CD8-positive, alpha-beta memory T cell (primary cell): ENCODE measurements at regions not wholly inside any gene's neighbourhood (a gene's known extent, or its start where the extent isn't known, plus 50 kb on each side); places are given as distances from the start of the nearest gene placed in this dataset.

Experiments used
- CTCF ChIA-PET: fragments of 350-600 bp; sonication (Branson Sonifier 250); formaldehyde crosslinking; loops from one replicate; lab custom pipeline; 2021; ENCODE audit warnings: antibody characterized with exemption; lab: Charles Lee
- POLR2A ChIA-PET: fragments of 350-600 bp; sonication (Branson Sonifier 250); formaldehyde crosslinking; loops from one replicate; lab custom pipeline; 2021; ENCODE audit warnings: antibody characterized with exemption; lab: Charles Lee
- DNase-seq, 5 donors: peaks; one replicate each; pipeline versions ENCODE4 v3.0.0 to v3.0.0-alpha.2; 2020 to 2022; ENCODE audit warnings: mixed read lengths in 1 of 5
- H3K27ac ChIP-seq: one replicate; pipeline ENCODE4 v1.7.0; 2013; ENCODE audit warnings: low read depth, mild to moderate bottlenecking, low read length, moderate library complexity
- H3K27me3 ChIP-seq: 2 replicates; pipeline ENCODE4 v1.7.0; 2013; ENCODE audit warnings: low read length, mild to moderate bottlenecking; ENCODE audit not compliant: insufficient read depth, poor library complexity, severe bottlenecking
- H3K36me3 ChIP-seq: 2 replicates; pipeline ENCODE4 v1.7.0; 2013; ENCODE audit warnings: mild to moderate bottlenecking, low read length, moderate library complexity; ENCODE audit not compliant: insufficient read depth
- H3K4me1 ChIP-seq: 2 replicates; pipeline ENCODE4 v1.7.0; 2013; ENCODE audit warnings: mild to moderate bottlenecking, low read length, moderate library complexity; ENCODE audit not compliant: insufficient read depth
- H3K4me3 ChIP-seq: 2 replicates; pipeline ENCODE4 v1.7.0; 2013; ENCODE audit warnings: mild to moderate bottlenecking, low read length
- H3K9me3 ChIP-seq: 2 replicates; pipeline ENCODE4 v1.7.0; 2013; ENCODE audit warnings: mild to moderate bottlenecking, low read length
- H3K27ac Mint-ChIP-seq, 8 donors: one replicate each; pipeline ENCODE4 v1.8.0; 2020 to 2021; ENCODE audit warnings: mixed read lengths in 8 of 8, mild to moderate bottlenecking in 6 of 8, inconsistent platforms in 3 of 8, moderate library complexity in 3 of 8
- H3K27me3 Mint-ChIP-seq, 2 donors: one replicate each; pipeline ENCODE4 v1.8.0; 2020 to 2021; ENCODE audit warnings: mixed read lengths in 2 of 2, mild to moderate bottlenecking in 1 of 2, moderate library complexity in 1 of 2
- H3K36me3 Mint-ChIP-seq, 3 donors: one replicate each; pipeline ENCODE4 v1.8.0; 2020 to 2021; ENCODE audit warnings: mixed read lengths in 3 of 3, inconsistent platforms in 1 of 3, mild to moderate bottlenecking in 1 of 3
- H3K4me1 Mint-ChIP-seq, 3 donors: one replicate each; pipeline ENCODE4 v1.8.0; 2020 to 2021; ENCODE audit warnings: mixed read lengths in 3 of 3, inconsistent platforms in 1 of 3, mild to moderate bottlenecking in 1 of 3
- H3K4me3 Mint-ChIP-seq, 7 donors: one replicate each; pipeline ENCODE4 v1.8.0; 2020 to 2021; ENCODE audit warnings: mixed read lengths in 7 of 7, mild to moderate bottlenecking in 6 of 7, moderate library complexity in 4 of 7, inconsistent platforms in 2 of 7
- H3K9me3 Mint-ChIP-seq, 5 donors: one replicate each; pipeline ENCODE4 v1.8.0; 2020 to 2022; ENCODE audit warnings: mixed read lengths in 5 of 5, mild to moderate bottlenecking in 3 of 5, moderate library complexity in 2 of 5, inconsistent platforms in 1 of 5

DNA sequence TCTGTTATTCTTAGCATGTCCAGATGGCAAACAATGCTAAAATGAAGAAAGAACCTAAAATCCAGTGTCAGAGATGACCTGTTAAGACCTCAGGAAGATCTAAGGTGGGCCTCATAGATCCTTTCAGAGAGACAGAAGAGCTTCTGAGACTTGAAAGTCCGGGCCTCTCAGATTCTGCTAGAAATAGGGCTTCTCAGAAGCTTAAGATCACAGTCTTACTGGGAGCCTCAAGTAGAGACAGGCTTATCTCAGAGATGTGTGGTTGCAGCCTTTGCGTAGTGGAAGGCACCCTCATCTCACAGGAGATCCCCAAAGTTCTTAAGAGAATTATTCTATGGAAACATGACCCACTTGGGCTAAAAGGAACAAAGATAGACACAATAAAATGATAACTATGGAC lies 642.8 kb downstream of the TNS3 start:
- Histone ChIP-seq H3K4me3 (no peak overlapping the region), H3K9me3 (no peaks in the 10 kb centered on the region), H3K4me1 (no peaks in the 10 kb centered on the region), H3K27me3 (no peaks in the 10 kb centered on the region), H3K27ac (no peak overlapping the region), H3K36me3 (no peaks in the 10 kb centered on the region)
- H3K27ac Mint-ChIP-seq: no peak overlapping the region
- ChIA-PET POLR2A (no interaction called here), CTCF (no interaction called here)
- H3K4me1 Mint-ChIP-seq: no peaks in the 10 kb centered on the region
- H3K36me3 Mint-ChIP-seq: no peaks in the 10 kb centered on the region
- peaks cover 0 to 16% (median 8%) of the 10 kb centered on the region in 5 donors for H3K9me3 Mint-ChIP-seq
- DNase-seq: no peak
- no peak overlapping the region for H3K4me3 Mint-ChIP-seq
- no peaks in the 10 kb centered on the region for H3K27me3 Mint-ChIP-seq

DNA sequence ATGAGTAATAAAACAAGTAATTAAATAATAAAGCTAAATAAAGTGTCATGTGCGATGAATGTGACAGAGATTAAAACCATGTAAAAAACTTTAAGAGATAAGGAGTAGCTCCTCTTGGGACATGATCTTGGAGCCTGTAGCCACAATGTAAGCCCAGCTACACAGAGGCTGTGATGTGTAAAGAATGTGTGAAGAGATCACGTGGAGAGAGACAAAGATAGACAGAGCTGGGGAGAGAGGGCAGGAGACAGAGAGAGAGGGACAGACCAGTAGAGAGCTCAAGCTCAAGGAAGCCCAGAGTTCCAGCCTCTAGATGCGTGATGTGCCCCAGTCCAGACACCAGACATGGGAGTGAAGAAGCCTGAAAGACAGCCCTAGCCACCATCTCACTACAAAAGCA lies 644.1 kb downstream of the TNS3 start:
- Mint-ChIP-seq H3K4me3 (no peak overlapping the region), H3K4me1 (no peaks in the 10 kb centered on the region), H3K9me3 (peaks cover 0 to 16% (median 6%) of the 10 kb centered on the region in 5 donors), H3K27ac (no peak overlapping the region), H3K36me3 (no peaks in the 10 kb centered on the region), H3K27me3 (no peaks in the 10 kb centered on the region)
- H3K27ac ChIP-seq: no peak overlapping the region
- no peaks in the 10 kb centered on the region for H3K9me3 ChIP-seq
- POLR2A ChIA-PET: no interaction called here
- no peaks in the 10 kb centered on the region for H3K36me3 ChIP-seq
- DNase-seq: no peak
- CTCF ChIA-PET: no interaction called here
- H3K4me1 ChIP-seq: no peaks in the 10 kb centered on the region
- no peak overlapping the region for H3K4me3 ChIP-seq
- no peaks in the 10 kb centered on the region for H3K27me3 ChIP-seq

DNA sequence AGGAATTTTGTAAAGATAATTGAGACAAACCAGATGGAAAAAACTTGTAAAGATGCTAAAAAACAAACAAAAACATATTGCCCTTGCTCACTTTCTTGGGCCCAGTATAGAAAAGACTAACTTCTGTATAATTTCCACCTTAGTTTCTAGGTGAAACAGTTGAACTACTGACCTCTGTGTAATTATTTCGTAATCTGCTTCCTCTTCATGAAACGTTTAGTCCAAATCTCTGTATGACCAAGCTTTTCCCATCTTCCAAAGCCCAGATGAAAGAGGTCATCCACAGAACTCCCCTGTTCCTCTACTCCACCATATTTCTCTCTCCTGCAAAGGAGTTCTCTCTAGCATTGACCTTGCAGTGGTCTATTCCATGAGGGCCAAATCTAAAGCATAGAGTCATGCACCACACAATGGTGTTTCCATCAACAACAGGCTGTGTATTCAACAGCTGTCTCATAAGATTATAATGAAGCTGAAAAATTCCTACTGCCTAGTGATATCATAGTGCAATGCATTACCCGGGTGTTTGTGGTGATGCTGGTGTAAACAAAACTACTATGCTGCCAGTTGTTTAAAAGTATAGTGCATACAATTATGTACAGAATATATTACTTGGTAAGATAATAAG lies 647.6 kb downstream of the TNS3 start:
- CTCF ChIA-PET: no interaction called here
- no peaks in the 10 kb centered on the region for H3K27me3 ChIP-seq

DNA sequence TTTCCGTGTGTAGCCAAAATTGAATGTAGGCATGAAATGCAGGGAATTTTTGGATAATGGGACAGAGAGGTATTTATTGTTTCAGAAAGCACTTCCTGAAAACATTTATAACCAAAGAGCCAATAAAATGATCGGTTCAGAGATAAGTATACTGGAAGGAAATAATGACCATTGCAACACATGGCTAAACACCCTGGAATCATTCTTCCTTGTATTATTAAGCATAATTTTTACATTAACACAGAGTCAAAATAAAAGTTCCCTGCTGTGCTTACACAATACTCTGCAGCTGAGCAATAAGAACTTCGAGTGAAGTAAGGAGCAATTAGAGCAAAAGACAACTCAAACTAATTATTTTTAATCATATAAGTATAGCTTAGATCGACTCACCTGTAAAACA lies 648.3 kb downstream of the TNS3 start:
- Histone ChIP-seq H3K4me1 (no peaks in the 10 kb centered on the region), H3K27me3 (no peaks in the 10 kb centered on the region), H3K9me3 (no peaks in the 10 kb centered on the region), H3K36me3 (no peaks in the 10 kb centered on the region), H3K4me3 (no peak overlapping the region), H3K27ac (no peak overlapping the region)
- ChIA-PET POLR2A (no interaction called here), CTCF (no interaction called here)
- Mint-ChIP-seq H3K27me3 (no peaks in the 10 kb centered on the region), H3K27ac (no peak overlapping the region), H3K9me3 (peaks cover 1 to 15% (median 7%) of the 10 kb centered on the region in 5 donors), H3K36me3 (no peaks in the 10 kb centered on the region), H3K4me1 (no peaks in the 10 kb centered on the region), H3K4me3 (no peak overlapping the region)
- DNase-seq: no peak

More for the DNA sequence above, 647.6 kb downstream of the TNS3 start:
- DNase-seq: no peak
- Histone ChIP-seq H3K36me3 (no peaks in the 10 kb centered on the region), H3K4me1 (no peaks in the 10 kb centered on the region), H3K4me3 (no peak overlapping the region), H3K27ac (no peak overlapping the region), H3K9me3 (no peaks in the 10 kb centered on the region)
- Mint-ChIP-seq H3K9me3 (peaks cover 1 to 15% (median 7%) of the 10 kb centered on the region in 5 donors), H3K4me1 (no peaks in the 10 kb centered on the region), H3K27ac (no peak overlapping the region), H3K36me3 (no peaks in the 10 kb centered on the region), H3K4me3 (no peak overlapping the region), H3K27me3 (no peaks in the 10 kb centered on the region)
- POLR2A ChIA-PET: no interaction called here

DNA sequence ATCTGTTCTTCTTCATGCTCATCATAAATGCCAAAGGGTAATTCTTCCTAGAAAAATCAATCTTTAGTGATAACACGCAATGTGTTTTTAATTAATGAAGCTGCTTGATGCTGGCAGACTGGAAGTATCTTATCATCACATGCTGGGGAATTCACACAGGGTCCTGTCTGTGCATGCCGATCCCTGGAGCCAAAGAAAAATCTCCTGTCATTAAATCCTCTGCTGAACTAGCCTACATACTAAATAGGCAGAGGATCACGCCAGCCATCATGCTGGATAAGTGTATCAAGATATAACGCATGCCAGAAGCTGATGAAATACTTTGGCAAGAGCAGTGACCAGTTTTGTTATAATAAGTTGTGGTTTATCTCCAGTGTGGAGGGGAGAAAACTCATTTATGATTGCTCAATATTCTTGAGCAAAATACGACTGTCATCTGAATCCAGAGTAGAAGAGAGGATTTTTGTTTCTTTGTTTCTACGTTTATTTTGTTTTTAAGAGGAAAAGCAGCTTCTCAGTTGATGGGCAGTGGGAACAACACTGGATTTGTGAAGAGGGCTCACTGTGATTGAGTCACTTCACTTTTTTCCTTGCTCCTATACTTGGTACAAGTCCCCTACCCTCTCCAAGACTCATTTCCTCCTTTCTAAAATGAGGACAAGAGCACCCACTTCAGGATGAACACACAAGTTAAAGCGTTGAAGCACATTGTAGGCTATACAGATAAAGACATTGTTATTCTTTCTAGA lies 649.1 kb downstream of the TNS3 start:
- Mint-ChIP-seq H3K27me3 (no peaks in the 10 kb centered on the region), H3K9me3 (peaks cover 1 to 9% (median 3%) of the 10 kb centered on the region in 5 donors), H3K36me3 (no peaks in the 10 kb centered on the region), H3K4me3 (no peak overlapping the region), H3K27ac (no peak overlapping the region), H3K4me1 (no peaks in the 10 kb centered on the region)
- no peak overlapping the region for H3K4me3 ChIP-seq
- CTCF ChIA-PET: no interaction called here
- no peak overlapping the region for H3K27ac ChIP-seq
- H3K27me3 ChIP-seq: no peaks in the 10 kb centered on the region
- POLR2A ChIA-PET: no interaction called here
- H3K4me1 ChIP-seq: no peaks in the 10 kb centered on the region
- no peaks in the 10 kb centered on the region for H3K36me3 ChIP-seq
- H3K9me3 ChIP-seq: no peaks in the 10 kb centered on the region
- DNase-seq: no peak

DNA sequence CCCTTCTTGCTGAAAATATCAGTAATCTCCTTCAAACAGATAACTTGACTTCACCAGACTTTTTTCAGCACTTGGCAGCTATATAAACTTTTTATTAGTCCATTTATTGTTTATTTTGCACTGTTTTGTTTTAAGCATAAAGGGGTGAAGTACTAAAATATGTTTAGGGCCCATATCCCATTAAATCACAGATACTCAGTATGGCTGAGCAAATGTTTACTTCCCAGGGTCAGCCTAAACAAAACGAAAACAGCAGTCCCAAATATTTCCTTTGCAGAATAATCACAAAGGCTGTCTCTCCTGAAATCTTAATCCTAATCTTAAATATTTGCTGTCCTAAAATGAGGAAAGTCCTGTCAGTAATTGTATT lies 649.6 kb downstream of the TNS3 start:
- H3K27me3 Mint-ChIP-seq: no peaks in the 10 kb centered on the region
- Histone ChIP-seq H3K9me3 (no peaks in the 10 kb centered on the region), H3K4me3 (no peak overlapping the region), H3K27ac (no peak overlapping the region), H3K4me1 (no peaks in the 10 kb centered on the region), H3K27me3 (no peaks in the 10 kb centered on the region), H3K36me3 (no peaks in the 10 kb centered on the region)
- H3K4me1 Mint-ChIP-seq: no peaks in the 10 kb centered on the region
- H3K36me3 Mint-ChIP-seq: no peaks in the 10 kb centered on the region
- POLR2A ChIA-PET: no interaction called here
- peaks cover 0 to 7% (median 3%) of the 10 kb centered on the region in 5 donors for H3K9me3 Mint-ChIP-seq
- no peak overlapping the region for H3K27ac Mint-ChIP-seq
- H3K4me3 Mint-ChIP-seq: no peak overlapping the region
- CTCF ChIA-PET: no interaction called here
- no peak for DNase-seq

DNA sequence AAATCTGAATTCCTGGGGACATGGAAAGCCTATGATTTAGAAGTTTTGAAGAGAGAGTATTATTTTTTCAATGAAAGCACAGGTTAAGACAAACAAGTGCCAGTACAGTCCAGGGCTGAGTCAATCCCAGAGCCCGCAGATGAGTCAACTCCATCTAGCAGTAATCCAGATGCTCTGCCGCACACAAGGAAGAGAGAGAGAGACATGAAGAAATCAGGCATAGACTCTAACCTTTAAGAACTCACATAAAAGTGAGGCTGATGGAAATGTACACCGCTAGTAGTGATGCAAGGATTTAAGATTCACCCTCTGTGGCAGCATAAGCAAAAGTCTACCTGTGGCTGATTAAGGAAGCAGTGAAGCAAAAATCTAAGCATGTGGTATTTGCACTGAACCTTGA lies 651.5 kb downstream of the TNS3 start:
- no peak overlapping the region for H3K27ac Mint-ChIP-seq
- H3K27ac ChIP-seq: no peak overlapping the region

DNA sequence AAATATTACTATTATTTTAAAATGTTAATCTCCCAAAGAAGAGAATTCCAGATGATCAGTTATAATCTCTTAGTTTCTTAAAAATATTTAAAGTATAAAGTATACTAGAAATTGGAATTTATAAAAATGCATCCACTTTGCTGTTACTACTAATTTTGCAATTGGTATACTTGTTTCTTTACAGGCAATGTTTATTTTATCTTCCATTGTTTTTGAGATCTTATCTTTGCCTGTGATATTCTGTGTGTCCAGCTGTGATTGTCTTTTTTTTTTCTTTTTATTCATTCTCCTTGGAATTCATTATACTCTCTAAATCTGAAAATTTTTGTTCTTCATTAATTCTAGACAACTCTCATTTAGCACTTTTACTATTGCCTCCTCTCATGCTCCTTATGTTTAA lies 652.6 kb downstream of the TNS3 start:
- H3K9me3 Mint-ChIP-seq: peaks cover 3 to 13% (median 5%) of the 10 kb centered on the region in 5 donors
- no peaks in the 10 kb centered on the region for H3K36me3 Mint-ChIP-seq
- H3K36me3 ChIP-seq: no peaks in the 10 kb centered on the region
- H3K4me1 Mint-ChIP-seq: no peaks in the 10 kb centered on the region
- DNase-seq: no peak
- ChIA-PET POLR2A (no interaction called here), CTCF (no interaction called here)
- no peaks in the 10 kb centered on the region for H3K4me1 ChIP-seq
- no peak overlapping the region for H3K4me3 Mint-ChIP-seq
- H3K27me3 Mint-ChIP-seq: no peaks in the 10 kb centered on the region
- H3K4me3 ChIP-seq: no peak overlapping the region
- no peak overlapping the region for H3K27ac ChIP-seq
- H3K27ac Mint-ChIP-seq: no peak overlapping the region
- H3K27me3 ChIP-seq: no peaks in the 10 kb centered on the region
- no peaks in the 10 kb centered on the region for H3K9me3 ChIP-seq

More for the DNA sequence above, 651.5 kb downstream of the TNS3 start:
- Histone ChIP-seq H3K9me3 (no peaks in the 10 kb centered on the region), H3K4me3 (no peak overlapping the region), H3K4me1 (no peaks in the 10 kb centered on the region), H3K27me3 (no peaks in the 10 kb centered on the region), H3K36me3 (no peaks in the 10 kb centered on the region)
- Mint-ChIP-seq H3K4me3 (no peak overlapping the region), H3K9me3 (peaks cover 0 to 10% (median 3%) of the 10 kb centered on the region in 5 donors), H3K27me3 (no peaks in the 10 kb centered on the region), H3K36me3 (no peaks in the 10 kb centered on the region), H3K4me1 (no peaks in the 10 kb centered on the region)
- no peak for DNase-seq
- POLR2A ChIA-PET: no interaction called here
- CTCF ChIA-PET: no interaction called here
